ENCODE measurements at regions not wholly inside any gene's neighbourhood (a gene's known extent, or its start where the extent isn't known, plus 50 kb on each side); places are given as distances from the start of the nearest gene placed in this dataset.

DNA sequence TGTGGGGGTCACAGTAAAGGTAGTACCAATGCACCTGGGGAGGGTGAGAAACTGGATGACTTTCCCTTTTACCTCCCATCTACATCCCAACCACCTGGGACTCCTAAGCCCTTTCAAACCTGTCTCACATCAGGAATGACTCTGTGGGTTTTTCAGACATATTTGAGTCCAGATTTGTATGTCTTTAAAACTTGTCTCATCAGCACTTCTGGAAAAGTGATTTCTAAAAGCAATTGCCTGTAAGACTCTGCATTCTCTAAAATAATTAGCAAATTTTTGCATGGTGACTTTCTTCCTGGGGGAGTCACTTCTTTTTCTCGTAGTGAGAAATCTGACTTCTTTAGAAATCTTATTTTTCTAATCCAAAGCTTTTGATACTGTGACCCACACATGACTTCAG, 1553.0 kb upstream of the PIK3C3 start:
- Histone ChIP-seq H3K9me3 (no peaks in the 10 kb centered on the region), H3K4me1 (no peaks in the 10 kb centered on the region), H3K36me3 (no peaks in the 10 kb centered on the region), H3K27ac (no peak overlapping the region), H3K27me3 (no peaks in the 10 kb centered on the region), H3K4me3 (no peak overlapping the region)
- TF ChIP-seq, protein P1, sequence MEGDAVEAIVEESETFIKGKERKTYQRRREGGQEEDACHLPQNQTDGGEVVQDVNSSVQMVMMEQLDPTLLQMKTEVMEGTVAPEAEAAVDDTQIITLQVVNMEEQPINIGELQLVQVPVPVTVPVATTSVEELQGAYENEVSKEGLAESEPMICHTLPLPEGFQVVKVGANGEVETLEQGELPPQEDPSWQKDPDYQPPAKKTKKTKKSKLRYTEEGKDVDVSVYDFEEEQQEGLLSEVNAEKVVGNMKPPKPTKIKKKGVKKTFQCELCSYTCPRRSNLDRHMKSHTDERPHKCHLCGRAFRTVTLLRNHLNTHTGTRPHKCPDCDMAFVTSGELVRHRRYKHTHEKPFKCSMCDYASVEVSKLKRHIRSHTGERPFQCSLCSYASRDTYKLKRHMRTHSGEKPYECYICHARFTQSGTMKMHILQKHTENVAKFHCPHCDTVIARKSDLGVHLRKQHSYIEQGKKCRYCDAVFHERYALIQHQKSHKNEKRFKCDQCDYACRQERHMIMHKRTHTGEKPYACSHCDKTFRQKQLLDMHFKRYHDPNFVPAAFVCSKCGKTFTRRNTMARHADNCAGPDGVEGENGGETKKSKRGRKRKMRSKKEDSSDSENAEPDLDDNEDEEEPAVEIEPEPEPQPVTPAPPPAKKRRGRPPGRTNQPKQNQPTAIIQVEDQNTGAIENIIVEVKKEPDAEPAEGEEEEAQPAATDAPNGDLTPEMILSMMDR (IDR thresholded peaks at IDR 0.05) = no peak
- TF ChIP-seq EP300 (IDR thresholded peaks at IDR 0.05) = no peak
- TF ChIP-seq POLR2A (IDR thresholded peaks at IDR 0.05) = no peak
- DNase-seq (ENCODE audit: low spot score in 2 of 2) = no peak
- 38 to 50% methylated on average over 1 of the region's 1 CpG for WGBS, 2 donors

DNA sequence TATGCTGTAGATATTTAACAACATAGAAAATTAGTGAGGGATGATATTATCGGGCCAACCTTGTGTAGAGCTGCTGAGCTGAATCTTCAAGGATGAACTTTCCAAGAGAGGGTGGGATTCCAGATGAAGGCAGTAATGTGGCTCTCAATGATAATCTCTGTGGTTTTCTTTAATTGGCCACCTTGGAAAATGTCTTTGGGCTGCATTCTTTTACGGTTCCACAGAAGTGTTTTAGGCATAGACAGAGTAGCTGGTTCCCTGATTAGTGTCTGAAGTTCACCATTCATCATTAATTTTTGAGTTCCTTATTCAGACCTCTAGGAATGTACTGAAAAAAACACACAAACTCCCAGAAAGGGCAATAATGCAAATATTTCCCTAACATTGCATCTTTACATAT, 1566.9 kb upstream of the PIK3C3 start:
- DNase-seq (ENCODE audit: low spot score in 2 of 2) = no peak
- Histone ChIP-seq H3K4me1 (no peaks in the 10 kb centered on the region), H3K27ac (no peak overlapping the region), H3K9me3 (no peaks in the 10 kb centered on the region), H3K27me3 (no peaks in the 10 kb centered on the region), H3K36me3 (no peaks in the 10 kb centered on the region), H3K4me3 (no peak overlapping the region)
- TF ChIP-seq, protein P1 (IDR thresholded peaks at IDR 0.05) = no peak
- no peak for TF ChIP-seq POLR2A (IDR thresholded peaks at IDR 0.05)
- TF ChIP-seq EP300 (IDR thresholded peaks at IDR 0.05) = no peak
- 76 to 77% methylated on average over 2 of the region's 2 CpGs for WGBS, 2 donors

DNA sequence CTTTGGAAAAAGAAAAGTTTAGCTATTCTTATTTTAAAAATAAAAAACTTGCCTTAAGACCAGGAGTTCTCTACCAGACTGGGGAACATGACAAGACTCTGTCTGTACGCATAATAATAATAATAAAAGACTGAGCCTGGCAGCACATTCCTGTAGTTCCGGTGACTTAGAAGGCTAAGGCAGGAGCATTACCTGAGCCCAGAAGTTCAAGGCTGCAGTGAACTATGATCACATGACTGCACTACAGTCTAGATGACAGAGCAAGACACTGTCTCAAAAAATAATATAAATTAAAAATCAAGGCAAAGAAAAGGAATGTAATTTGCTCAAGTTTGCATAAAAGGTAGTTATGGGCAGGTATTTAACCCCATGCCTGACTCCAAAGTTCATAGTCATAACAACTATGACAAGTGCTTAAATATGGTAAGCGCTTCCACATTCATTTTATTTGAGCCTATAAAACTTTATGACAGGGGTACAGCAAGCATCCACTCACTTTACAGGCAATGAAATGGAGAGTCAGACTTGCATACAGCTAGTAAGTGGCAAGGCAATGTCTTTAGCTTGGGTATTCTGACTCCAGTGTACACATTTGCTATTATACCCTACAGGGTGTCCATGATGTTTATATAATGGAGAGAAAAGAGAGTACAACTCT, 1567.8 kb upstream of the PIK3C3 start:
- TF ChIP-seq, protein P1 (IDR thresholded peaks at IDR 0.05) = no peak
- TF ChIP-seq POLR2A (IDR thresholded peaks at IDR 0.05) = no peak
- no peak for TF ChIP-seq EP300 (IDR thresholded peaks at IDR 0.05)
- Histone ChIP-seq H3K4me1 (no peaks in the 10 kb centered on the region), H3K27ac (no peak overlapping the region), H3K27me3 (no peaks in the 10 kb centered on the region), H3K36me3 (no peaks in the 10 kb centered on the region), H3K9me3 (no peaks in the 10 kb centered on the region), H3K4me3 (no peak overlapping the region)
- 80 to 94% methylated on average over 3 of the region's 3 CpGs for WGBS, 2 donors
- no peak for DNase-seq (ENCODE audit: low spot score in 2 of 2)

DNA sequence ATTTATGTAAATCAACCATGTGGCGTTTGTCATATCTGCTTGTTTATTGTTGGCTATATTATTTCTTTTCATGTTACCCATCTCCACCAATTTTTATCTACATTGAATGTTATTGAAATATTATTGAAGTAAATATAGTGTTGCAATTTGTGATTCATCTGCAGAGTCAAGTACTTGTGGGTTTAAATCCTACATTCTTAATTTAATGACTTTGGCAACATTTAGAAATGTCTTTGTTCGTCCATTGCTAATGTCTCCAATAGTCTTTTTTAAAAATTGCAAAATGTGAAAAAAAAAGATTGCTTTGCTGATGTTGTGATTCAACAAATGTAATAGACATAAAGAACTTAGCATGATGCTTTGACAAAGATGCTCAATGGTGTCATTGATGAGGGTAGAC, 1572.8 kb upstream of the PIK3C3 start:
- WGBS, 2 donors = 74 to 78% methylated on average over 2 of the region's 2 CpGs
- no peaks in the 10 kb centered on the region for H3K4me1 ChIP-seq
- no peaks in the 10 kb centered on the region for H3K9me3 ChIP-seq
- DNase-seq (ENCODE audit: low spot score in 2 of 2) = no peak
- TF ChIP-seq POLR2A (IDR thresholded peaks at IDR 0.05) (no peak), EP300 (IDR thresholded peaks at IDR 0.05) (no peak)
- TF ChIP-seq, protein P1 (IDR thresholded peaks at IDR 0.05) = no peak
- no peaks in the 10 kb centered on the region for H3K36me3 ChIP-seq
- no peak overlapping the region for H3K4me3 ChIP-seq
- no peaks in the 10 kb centered on the region for H3K27me3 ChIP-seq
- no peak overlapping the region for H3K27ac ChIP-seq

DNA sequence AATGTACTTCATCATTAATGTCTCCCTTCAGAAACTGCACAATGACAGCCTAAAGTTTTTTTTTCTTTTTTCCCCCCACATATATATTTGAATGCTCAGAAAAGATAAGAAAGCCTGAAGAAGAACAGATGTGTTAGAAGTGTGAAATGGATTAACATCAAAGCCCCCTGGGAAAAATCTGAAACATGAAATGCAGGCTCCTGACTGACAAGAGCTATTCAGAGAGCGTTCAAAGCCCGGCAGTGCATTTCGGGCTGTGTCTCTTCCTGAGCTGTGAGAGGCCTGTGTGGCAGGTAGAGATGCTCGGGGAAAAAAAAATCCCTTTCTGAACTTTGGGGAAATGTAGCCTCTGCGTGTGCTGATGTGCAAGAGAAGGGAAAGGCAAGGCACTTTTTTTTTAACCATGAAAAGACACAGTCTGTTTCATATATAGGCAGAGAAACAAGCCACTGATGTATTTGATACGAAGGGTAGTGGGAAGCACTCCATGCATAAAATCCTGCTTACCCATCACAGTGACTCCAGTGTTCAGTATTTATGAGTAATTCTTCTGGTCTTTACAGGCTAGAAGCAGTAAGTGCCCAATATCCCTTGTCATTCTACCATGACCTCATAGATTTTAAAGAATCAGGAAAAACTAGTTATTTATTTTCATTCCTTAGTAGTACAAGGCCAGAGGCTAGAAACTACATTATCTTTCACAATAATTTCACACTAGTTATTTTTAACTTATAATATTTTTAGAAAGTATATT, 1574.2 kb upstream of the PIK3C3 start:
- no peak overlapping the region for H3K27ac ChIP-seq
- H3K9me3 ChIP-seq = no peaks in the 10 kb centered on the region
- DNase-seq (ENCODE audit: low spot score in 2 of 2) = no peak
- no peak overlapping the region for H3K4me3 ChIP-seq
- no peaks in the 10 kb centered on the region for H3K27me3 ChIP-seq
- no peaks in the 10 kb centered on the region for H3K4me1 ChIP-seq
- TF ChIP-seq, protein P1 (IDR thresholded peaks at IDR 0.05) = no peak
- TF ChIP-seq EP300 (IDR thresholded peaks at IDR 0.05) = no peak
- TF ChIP-seq POLR2A (IDR thresholded peaks at IDR 0.05) = no peak
- WGBS, 2 donors = 53 to 58% methylated on average over 6 of the region's 6 CpGs
- H3K36me3 ChIP-seq = no peaks in the 10 kb centered on the region
